Lung (tissue), 11 donors: ENCODE measurements at regions not wholly inside any gene's neighbourhood (a gene's known extent, or its start where the extent isn't known, plus 50 kb on each side); places are given as distances from the start of the nearest gene placed in this dataset.
"Not testable (repeated sequence)": the region's sequence is repeated elsewhere in the genome, so short reads cannot be mapped to it uniquely, and the experiment has no call there.

Experiments
- ATAC-seq: fragments of 200-7000 bp; cut with Tn5 transposase; one replicate; pipeline ENCODE4 v1.9.1; 2020; ENCODE audit warnings: moderate number of reproducible peaks; ENCODE audit not compliant: insufficient read depth, low FRiP score
- DNase-seq, 3 donors: peaks; one replicate each; pipeline ENCODE4 v3.0.0-alpha.2; 2013 to 2017
- H3K27ac ChIP-seq, 2 donors: one replicate each; pipeline ENCODE4 v1.5.1; 2013; ENCODE audit warnings: mild to moderate bottlenecking in 2 of 2, moderate library complexity in 2 of 2, control low read depth in 1 of 2, inconsistent platforms in 1 of 2, low read depth in 1 of 2, low read length in 1 of 2
- H3K27me3 ChIP-seq, 3 donors: one replicate each; pipeline ENCODE4 v1.5.1; 2013; ENCODE audit warnings: low read length in 2 of 3; ENCODE audit not compliant: control insufficient read depth in 3 of 3, insufficient read depth in 3 of 3
- H3K36me3 ChIP-seq, 4 donors: one replicate each; pipeline ENCODE4 v1.5.1; 2013; ENCODE audit warnings: low read length in 4 of 4, mild to moderate bottlenecking in 1 of 4, moderate library complexity in 1 of 4; ENCODE audit not compliant: control insufficient read depth in 4 of 4, insufficient read depth in 4 of 4
- H3K4me1 ChIP-seq, 5 donors: one replicate each; pipeline ENCODE4 v1.5.1; 2013; ENCODE audit warnings: low read length in 5 of 5, mild to moderate bottlenecking in 2 of 5, moderate library complexity in 1 of 5; ENCODE audit not compliant: control insufficient read depth in 5 of 5, insufficient read depth in 5 of 5
- H3K4me3 ChIP-seq: one replicate; pipeline ENCODE4 v1.5.1; 2013; ENCODE audit warnings: mild to moderate bottlenecking, control low read depth, moderate library complexity
- H3K9ac ChIP-seq, 2 donors: one replicate each; pipeline ENCODE4 v1.5.1; 2013; ENCODE audit warnings: low read length in 2 of 2, control low read depth in 1 of 2; ENCODE audit not compliant: insufficient read depth in 1 of 2
- H3K9me3 ChIP-seq, 4 donors: one replicate each; pipeline ENCODE4 v1.5.1; 2013; ENCODE audit warnings: low read length in 3 of 4, mild to moderate bottlenecking in 1 of 4, moderate library complexity in 1 of 4; ENCODE audit not compliant: control insufficient read depth in 4 of 4, insufficient read depth in 3 of 4
- WGBS, 2 donors: extraction: QIAGEN DNeasy Blood & Tissue Kit; methylation state at CpG; one replicate each; pipeline ENCODE4 v1.1.7; 2013; 5-methylcytosine and 5-hydroxymethylcytosine counted together
- TF ChIP-seq, protein P1 (sequence below): IDR thresholded peaks from 2 replicates; pipeline ENCODE4 v1.5.1; 2012; ENCODE audit warnings: mild to moderate bottlenecking; ENCODE audit errors: control extremely low read depth, extremely low read depth
- donor health status: control.
- donor health status: control.
- donor health status: Bipolar disorder and iron deficiency.
- donor health status: healthy.
- donor health status: DM: yes; HTN: yes; CAD: no.

DNA sequence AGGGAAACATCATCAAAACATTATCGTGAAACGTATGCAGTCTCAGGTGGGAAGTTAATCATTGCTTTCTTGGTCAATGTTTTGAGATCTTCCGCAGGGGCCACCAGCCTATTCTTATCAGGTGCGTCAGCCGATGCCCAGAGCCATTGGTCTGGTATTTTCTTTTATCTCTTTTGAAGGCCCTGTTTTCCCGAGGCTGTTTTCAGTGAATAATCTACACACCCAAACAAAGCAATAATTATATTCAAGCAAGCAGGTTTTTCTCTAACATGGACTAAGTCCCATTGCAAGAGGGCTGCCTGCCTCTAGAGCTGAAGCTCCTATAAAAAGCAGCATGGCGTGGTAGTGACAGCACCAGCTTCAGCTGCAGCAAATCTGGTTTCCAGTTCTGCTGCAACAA, 430.0 kb upstream of the ID2 start:
- no peak overlapping the region for H3K9ac ChIP-seq
- DNase-seq (no peak), ATAC-seq (no peak)
- no peak overlapping the region for H3K27ac ChIP-seq
- peaks cover 0 to 4% (median 0%) of the 10 kb centered on the region in 4 donors for H3K9me3 ChIP-seq
- H3K36me3 ChIP-seq: no peaks in the 10 kb centered on the region
- TF ChIP-seq, protein P1, sequence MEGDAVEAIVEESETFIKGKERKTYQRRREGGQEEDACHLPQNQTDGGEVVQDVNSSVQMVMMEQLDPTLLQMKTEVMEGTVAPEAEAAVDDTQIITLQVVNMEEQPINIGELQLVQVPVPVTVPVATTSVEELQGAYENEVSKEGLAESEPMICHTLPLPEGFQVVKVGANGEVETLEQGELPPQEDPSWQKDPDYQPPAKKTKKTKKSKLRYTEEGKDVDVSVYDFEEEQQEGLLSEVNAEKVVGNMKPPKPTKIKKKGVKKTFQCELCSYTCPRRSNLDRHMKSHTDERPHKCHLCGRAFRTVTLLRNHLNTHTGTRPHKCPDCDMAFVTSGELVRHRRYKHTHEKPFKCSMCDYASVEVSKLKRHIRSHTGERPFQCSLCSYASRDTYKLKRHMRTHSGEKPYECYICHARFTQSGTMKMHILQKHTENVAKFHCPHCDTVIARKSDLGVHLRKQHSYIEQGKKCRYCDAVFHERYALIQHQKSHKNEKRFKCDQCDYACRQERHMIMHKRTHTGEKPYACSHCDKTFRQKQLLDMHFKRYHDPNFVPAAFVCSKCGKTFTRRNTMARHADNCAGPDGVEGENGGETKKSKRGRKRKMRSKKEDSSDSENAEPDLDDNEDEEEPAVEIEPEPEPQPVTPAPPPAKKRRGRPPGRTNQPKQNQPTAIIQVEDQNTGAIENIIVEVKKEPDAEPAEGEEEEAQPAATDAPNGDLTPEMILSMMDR: no peak
- peaks cover 0 to 10% (median 0%) of the 10 kb centered on the region in 5 donors for H3K4me1 ChIP-seq
- no peaks in the 10 kb centered on the region for H3K27me3 ChIP-seq
- no peak overlapping the region for H3K4me3 ChIP-seq
- 95 to 96% methylated on average over 7 of the region's 7 CpGs for WGBS, 2 donors

DNA sequence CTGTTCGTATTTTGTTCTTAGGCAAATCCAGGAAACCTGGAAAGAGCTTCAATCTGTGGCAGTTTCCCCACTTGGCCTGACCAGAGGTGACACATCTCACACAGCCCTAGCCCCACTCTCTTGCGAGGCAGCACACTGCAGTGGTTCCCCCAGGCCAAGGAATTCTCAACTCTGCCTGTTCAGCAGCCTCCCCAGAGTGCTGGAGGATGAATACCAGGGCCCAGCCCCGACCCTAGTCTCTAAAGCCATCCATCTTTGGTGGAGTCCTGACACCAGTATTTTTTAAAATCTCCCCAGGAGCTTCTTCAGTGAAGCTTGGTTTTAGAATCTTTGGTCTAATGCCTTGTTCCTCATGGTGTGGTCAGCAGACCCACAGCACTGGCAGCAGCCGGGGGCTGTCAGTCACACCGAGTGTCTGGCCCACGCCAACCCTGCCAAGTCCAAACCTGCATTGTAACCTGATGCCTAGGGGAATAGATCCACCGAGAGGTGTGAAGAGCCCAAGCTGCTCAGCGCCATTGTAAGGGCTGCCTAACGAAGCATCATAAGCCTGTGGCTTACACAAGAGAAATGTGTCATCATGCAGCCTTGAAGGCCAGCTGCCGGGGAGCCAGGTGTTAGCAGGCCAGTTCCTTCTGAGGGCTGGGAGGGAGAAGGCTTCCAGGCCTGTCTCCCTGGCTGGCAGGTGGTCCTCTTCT, 428.7 kb upstream of the ID2 start:
- Histone ChIP-seq H3K36me3 (no peaks in the 10 kb centered on the region), H3K27ac (no peak overlapping the region), H3K9ac (no peak overlapping the region), H3K4me3 (no peak overlapping the region), H3K9me3 (peaks cover 0 to 4% (median 0%) of the 10 kb centered on the region in 4 donors), H3K4me1 (peaks cover 0 to 9% (median 0%) of the 10 kb centered on the region in 5 donors), H3K27me3 (no peaks in the 10 kb centered on the region)
- DNase-seq (no peak), ATAC-seq (no peak)
- TF ChIP-seq, protein P1: no peak
- WGBS, 2 donors: 76% methylated on average over 10 of the region's 10 CpGs

DNA sequence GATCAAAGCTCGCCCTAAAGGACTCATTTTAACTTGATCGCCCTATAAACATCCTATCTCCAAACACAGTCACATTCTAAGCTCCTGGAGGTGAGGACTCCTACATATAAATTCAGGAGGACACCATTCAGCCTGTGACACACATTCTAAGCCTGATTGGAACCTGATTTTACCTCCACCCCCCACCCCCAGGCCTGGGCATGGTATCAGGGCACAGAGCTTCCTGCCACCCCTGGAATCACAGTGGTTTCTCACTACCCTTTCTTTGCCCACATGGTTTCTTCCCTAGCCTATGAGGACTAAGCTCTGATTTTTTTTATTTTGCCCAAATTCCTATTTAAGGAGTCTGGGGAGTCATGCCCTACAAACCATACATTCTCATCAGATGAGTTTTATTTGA, 428.1 kb upstream of the ID2 start:
- Histone ChIP-seq H3K9me3 (peaks cover 0 to 4% (median 0%) of the 10 kb centered on the region in 4 donors), H3K9ac (no peak overlapping the region), H3K27me3 (no peaks in the 10 kb centered on the region), H3K36me3 (no peaks in the 10 kb centered on the region), H3K4me1 (peaks cover 0 to 6% (median 0%) of the 10 kb centered on the region in 5 donors), H3K4me3 (no peak overlapping the region), H3K27ac (no peak overlapping the region)
- WGBS, 2 donors: 96 to 98% methylated on average over 2 of the region's 2 CpGs
- DNase-seq: no peak
- TF ChIP-seq, protein P1: no peak
- no peak for ATAC-seq

DNA sequence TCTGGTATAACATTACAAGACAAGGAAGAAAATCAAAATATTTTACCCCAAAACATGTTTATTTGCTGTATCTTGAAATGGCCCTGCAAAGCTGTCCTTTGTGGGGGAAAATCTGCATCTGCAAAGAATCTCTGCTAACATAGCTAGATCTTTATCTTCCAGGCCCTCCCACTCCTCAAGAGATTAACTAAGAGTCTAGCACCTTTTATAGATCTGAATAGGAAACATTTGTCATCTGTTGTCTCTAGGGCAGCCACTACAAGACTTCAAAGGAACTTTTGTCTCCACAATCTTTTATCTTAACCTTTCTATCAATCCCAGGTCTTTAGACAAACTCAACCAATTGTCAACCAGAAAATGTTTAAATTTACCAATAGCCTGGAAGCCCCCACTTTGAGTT, 427.6 kb upstream of the ID2 start:
- H3K36me3 ChIP-seq, ATAC-seq, H3K9me3 ChIP-seq, H3K27me3 ChIP-seq, H3K9ac ChIP-seq, H3K4me3 ChIP-seq, DNase-seq, H3K4me1 ChIP-seq, H3K27ac ChIP-seq: not testable (repeated sequence)
